MCF 10A (cell line): ENCODE measurements at regions not wholly inside any gene's neighbourhood (a gene's known extent, or its start where the extent isn't known, plus 50 kb on each side); places are given as distances from the start of the nearest gene placed in this dataset.

Experiments used
- BruUV-seq: library from RNA; stranded (reverse); fragments of 400-500 nt; replicated peaks from 2 replicates; lab custom pipeline; 2021; lab: Mats Ljungman, UMichigan
- CTCF ChIA-PET: fragments of 300-600 bp; sonication (Branson Sonifier 250); formaldehyde crosslinking; extraction: SDS; loops from one replicate; lab custom pipeline; 2021; ENCODE audit warnings: antibody characterized with exemption, inconsistent platforms; lab: Yijun Ruan, JAX
- POLR2A ChIA-PET: fragments of 300-600, 350-650 bp; sonication (Branson Sonifier 250); formaldehyde crosslinking; extraction: SDS; loops from one replicate; lab custom pipeline; 2020; ENCODE audit warnings: antibody characterized with exemption, inconsistent platforms; lab: Yijun Ruan, JAX
- DNase-seq: peaks from one replicate; pipeline ENCODE4 v3.0.0-alpha.2; 2018; ENCODE audit not compliant: unreplicated experiment
- H3K27ac Mint-ChIP-seq: one replicate; pipeline ENCODE4 v1.8.0; 2022; ENCODE audit warnings: mild to moderate bottlenecking, low read depth, mixed read lengths; ENCODE audit not compliant: unreplicated experiment
- H3K27me3 Mint-ChIP-seq: one replicate; pipeline ENCODE4 v1.8.0; 2022; ENCODE audit warnings: mixed read lengths; ENCODE audit not compliant: insufficient read depth, unreplicated experiment
- H3K36me3 Mint-ChIP-seq: one replicate; pipeline ENCODE4 v1.8.0; 2022; ENCODE audit warnings: mild to moderate bottlenecking, moderate library complexity, mixed read lengths; ENCODE audit not compliant: insufficient read depth, unreplicated experiment
- H3K4me1 Mint-ChIP-seq: one replicate; pipeline ENCODE4 v1.8.0; 2022; ENCODE audit warnings: mixed read lengths; ENCODE audit not compliant: insufficient read depth, unreplicated experiment
- H3K4me3 Mint-ChIP-seq: one replicate; pipeline ENCODE4 v1.8.0; 2022; ENCODE audit warnings: mild to moderate bottlenecking, moderate library complexity, mixed read lengths; ENCODE audit not compliant: unreplicated experiment
- H3K9me3 Mint-ChIP-seq: one replicate; pipeline ENCODE4 v1.8.0; 2022; ENCODE audit warnings: mixed read lengths; ENCODE audit not compliant: unreplicated experiment
- intact Hi-C: fragments of 100-400 bp; cut with micrococcal nuclease; formaldehyde crosslinking; loops from 2 replicates; pipeline ENCODE4 v1.14.1; 2022
- TF ChIP-seq, protein P1 (sequence below): fragments of 200-600 bp; IDR thresholded peaks from one replicate; pipeline ENCODE4 v1.8.0; 2022; ENCODE audit warnings: antibody characterized with exemption, mild to moderate bottlenecking; ENCODE audit not compliant: unreplicated experiment

DNA sequence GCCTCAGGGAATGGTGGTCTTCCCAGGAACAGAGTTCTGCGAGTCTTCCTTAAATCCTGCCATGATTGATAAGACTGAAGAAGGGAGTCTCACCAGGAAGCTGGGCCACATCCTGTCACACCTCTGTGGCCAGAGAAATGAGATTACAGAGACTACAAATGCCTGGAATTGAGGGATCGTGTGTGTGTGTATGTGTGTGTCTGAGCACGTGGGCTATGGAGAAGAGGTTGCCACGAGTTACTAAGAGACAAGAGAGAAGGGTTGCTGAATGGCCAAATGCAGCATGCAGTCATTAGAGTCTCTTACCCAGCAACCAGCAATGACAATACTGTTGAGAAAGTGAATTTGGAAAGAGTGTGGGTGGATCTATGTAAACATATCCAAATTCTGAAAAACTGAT, 443.1 kb downstream of the MFSD1 start:
- Mint-ChIP-seq H3K27me3 (peaks cover 10% of the 10 kb centered on the region), H3K9me3 (no peaks in the 10 kb centered on the region), H3K27ac (no peak overlapping the region), H3K4me1 (no peaks in the 10 kb centered on the region), H3K4me3 (no peak overlapping the region), H3K36me3 (no peaks in the 10 kb centered on the region)
- no peak for DNase-seq
- no TSS peak for BruUV-seq
- TF ChIP-seq, protein P1, sequence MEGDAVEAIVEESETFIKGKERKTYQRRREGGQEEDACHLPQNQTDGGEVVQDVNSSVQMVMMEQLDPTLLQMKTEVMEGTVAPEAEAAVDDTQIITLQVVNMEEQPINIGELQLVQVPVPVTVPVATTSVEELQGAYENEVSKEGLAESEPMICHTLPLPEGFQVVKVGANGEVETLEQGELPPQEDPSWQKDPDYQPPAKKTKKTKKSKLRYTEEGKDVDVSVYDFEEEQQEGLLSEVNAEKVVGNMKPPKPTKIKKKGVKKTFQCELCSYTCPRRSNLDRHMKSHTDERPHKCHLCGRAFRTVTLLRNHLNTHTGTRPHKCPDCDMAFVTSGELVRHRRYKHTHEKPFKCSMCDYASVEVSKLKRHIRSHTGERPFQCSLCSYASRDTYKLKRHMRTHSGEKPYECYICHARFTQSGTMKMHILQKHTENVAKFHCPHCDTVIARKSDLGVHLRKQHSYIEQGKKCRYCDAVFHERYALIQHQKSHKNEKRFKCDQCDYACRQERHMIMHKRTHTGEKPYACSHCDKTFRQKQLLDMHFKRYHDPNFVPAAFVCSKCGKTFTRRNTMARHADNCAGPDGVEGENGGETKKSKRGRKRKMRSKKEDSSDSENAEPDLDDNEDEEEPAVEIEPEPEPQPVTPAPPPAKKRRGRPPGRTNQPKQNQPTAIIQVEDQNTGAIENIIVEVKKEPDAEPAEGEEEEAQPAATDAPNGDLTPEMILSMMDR, result no peak
- ChIA-PET CTCF (interaction anchor here (0.6 to 2.7 kb wide), 2 partner anchors 15 to 81 kb away, joined by 3 to 13 read pairs; no protein-coding TSS in a partner anchor), POLR2A (no interaction called here)
- intact Hi-C loops, result no loop called here

DNA sequence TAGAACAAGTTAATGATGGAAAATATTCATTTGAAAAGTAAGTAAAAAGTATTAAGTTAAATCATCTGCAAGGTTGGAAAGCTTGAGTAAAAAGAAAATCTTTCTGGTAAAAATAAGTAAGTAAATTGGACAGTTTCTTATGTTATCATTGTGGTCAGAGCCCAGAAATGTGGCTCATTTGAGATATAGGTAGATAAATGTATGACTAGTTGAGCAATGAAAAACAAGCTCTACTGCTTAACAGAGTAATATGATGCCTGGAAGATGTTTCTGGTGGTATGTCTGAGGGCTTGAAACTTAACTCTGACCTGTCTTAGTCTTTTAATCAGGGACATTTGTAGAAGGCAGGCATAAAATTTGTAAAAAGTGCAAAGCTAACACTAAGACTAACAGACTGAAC, 444.0 kb downstream of the MFSD1 start:
- no peaks in the 10 kb centered on the region for H3K9me3 Mint-ChIP-seq
- no peak for DNase-seq
- no peaks in the 10 kb centered on the region for H3K36me3 Mint-ChIP-seq
- H3K4me1 Mint-ChIP-seq, result no peaks in the 10 kb centered on the region
- BruUV-seq, result no TSS peak
- ChIA-PET POLR2A (no interaction called here), CTCF (interaction anchor here (0.6 to 2.7 kb wide), 3 partner anchors 15 to 1088 kb away, joined by 3 to 13 read pairs (median 3); no protein-coding TSS in a partner anchor)
- intact Hi-C loops, result no loop called here
- H3K27me3 Mint-ChIP-seq, result peaks cover 10% of the 10 kb centered on the region
- no peak overlapping the region for H3K4me3 Mint-ChIP-seq
- TF ChIP-seq, protein P1, result no peak
- H3K27ac Mint-ChIP-seq, result no peak overlapping the region

DNA sequence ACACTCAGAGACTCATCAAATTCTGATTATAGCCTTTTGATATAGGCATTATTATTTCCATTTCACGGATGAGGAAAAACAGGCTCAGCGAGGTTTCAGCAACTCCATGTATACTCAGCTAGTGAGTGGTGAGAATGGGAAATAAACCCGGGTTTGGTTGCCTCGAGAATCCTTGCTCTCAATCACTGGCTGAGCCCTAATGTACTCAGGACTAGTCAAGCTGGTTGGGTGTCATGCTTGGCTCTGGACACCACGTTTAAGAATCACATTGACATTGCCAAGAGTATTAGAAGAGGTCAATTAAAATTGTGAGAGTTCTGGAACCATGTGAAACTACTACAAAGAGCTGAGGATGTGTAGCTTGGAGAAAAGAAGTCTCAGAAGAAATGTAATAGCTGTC, 444.5 kb downstream of the MFSD1 start:
- ChIA-PET POLR2A (no interaction called here), CTCF (interaction anchor here (0.6 to 2.7 kb wide), 5 partner anchors 14 to 1088 kb away, joined by 3 to 13 read pairs (median 3); no protein-coding TSS in a partner anchor)
- Mint-ChIP-seq H3K27ac (no peak overlapping the region), H3K4me3 (no peak overlapping the region), H3K4me1 (no peaks in the 10 kb centered on the region), H3K27me3 (peaks cover 11% of the 10 kb centered on the region), H3K9me3 (no peaks in the 10 kb centered on the region), H3K36me3 (no peaks in the 10 kb centered on the region)
- no peak for DNase-seq
- TF ChIP-seq, protein P1, result no peak
- no TSS peak for BruUV-seq
- intact Hi-C loops, result no loop called here

DNA sequence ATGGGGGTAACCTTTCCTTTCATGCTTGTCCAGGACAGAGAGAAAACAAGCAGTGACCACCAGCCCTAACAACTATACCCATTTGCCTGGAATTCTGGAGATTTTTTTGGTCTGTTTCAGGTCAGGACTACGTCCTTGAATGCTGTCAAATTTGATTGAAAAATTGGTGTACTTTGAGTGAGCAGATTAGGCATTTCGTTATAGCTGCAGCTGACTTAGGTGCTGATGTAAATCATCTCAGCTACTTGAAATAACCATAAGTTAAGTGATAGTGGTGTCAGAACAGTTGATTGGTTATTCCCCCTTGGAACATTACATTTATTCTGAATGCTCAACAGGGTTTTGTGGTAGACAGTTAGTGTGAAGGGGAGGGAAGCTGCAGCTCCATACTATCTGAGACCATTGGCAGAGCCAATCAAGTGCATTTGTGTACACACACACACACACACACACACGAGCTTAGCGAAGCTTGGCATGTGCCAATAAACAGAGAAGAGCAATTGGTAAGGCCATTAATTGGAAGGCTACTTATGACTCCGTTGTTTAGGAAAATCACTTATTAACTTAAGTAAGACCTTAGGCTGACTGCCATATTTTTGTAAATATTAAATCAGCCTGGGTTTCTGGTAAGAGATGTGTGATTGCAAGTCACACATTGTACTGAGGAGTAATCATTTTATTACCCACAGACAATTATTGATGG, 447.8 kb downstream of the MFSD1 start:
- DNase-seq, result no peak
- Mint-ChIP-seq H3K4me3 (no peak overlapping the region), H3K9me3 (peaks cover 15% of the 10 kb centered on the region), H3K27me3 (peaks cover 35% of the 10 kb centered on the region), H3K27ac (no peak overlapping the region), H3K36me3 (no peaks in the 10 kb centered on the region), H3K4me1 (no peaks in the 10 kb centered on the region)
- CTCF ChIA-PET, result interaction anchor here (0.5 to 2.5 kb wide), 5 partner anchors 10 to 404 kb away, joined by 3 to 20 read pairs (median 3); no protein-coding TSS in a partner anchor
- TF ChIP-seq, protein P1, result no peak
- POLR2A ChIA-PET, result no interaction called here
- intact Hi-C loops, result loop anchor here (5.0 kb wide), 1 partner anchor 587 kb away; no protein-coding TSS in a partner anchor
- no TSS peak for BruUV-seq
